ENCODE measurements at regions not wholly inside any gene's neighbourhood (a gene's known extent, or its start where the extent isn't known, plus 50 kb on each side); places are given as distances from the start of the nearest gene placed in this dataset.

DNA sequence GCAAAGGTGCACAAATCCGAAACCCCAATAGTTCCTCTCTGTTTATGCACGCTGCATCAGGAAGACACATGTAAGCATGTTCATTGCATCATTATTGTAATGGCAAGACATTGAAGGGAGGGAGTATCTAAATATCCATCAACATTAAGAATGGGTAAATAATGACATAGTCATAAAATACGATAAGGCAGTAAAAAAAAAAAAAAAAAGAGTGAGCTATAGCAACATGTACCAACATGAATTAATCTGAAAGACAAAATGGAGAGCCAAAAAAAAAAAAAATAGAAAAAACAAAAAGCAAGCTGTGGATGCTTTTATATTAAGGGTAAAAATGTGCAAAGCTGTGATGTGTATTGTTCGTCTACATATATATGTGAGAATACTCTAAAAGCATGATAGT, 70.2 kb upstream of the ABLIM1 start:
- TF ChIP-seq, protein P1, sequence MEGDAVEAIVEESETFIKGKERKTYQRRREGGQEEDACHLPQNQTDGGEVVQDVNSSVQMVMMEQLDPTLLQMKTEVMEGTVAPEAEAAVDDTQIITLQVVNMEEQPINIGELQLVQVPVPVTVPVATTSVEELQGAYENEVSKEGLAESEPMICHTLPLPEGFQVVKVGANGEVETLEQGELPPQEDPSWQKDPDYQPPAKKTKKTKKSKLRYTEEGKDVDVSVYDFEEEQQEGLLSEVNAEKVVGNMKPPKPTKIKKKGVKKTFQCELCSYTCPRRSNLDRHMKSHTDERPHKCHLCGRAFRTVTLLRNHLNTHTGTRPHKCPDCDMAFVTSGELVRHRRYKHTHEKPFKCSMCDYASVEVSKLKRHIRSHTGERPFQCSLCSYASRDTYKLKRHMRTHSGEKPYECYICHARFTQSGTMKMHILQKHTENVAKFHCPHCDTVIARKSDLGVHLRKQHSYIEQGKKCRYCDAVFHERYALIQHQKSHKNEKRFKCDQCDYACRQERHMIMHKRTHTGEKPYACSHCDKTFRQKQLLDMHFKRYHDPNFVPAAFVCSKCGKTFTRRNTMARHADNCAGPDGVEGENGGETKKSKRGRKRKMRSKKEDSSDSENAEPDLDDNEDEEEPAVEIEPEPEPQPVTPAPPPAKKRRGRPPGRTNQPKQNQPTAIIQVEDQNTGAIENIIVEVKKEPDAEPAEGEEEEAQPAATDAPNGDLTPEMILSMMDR (IDR thresholded peaks at IDR 0.05; ENCODE audit: insufficient read depth, low read depth, low read length): no peak
- no peak for TF ChIP-seq EZH2 (IDR thresholded peaks at IDR 0.05; ENCODE audit: insufficient read depth, low read length)

All from astrocyte (in vitro differentiated cells and primary cell).